ENCODE measurements at regions not wholly inside any gene's neighbourhood (a gene's known extent, or its start where the extent isn't known, plus 50 kb on each side); places are given as distances from the start of the nearest gene placed in this dataset.

DNA sequence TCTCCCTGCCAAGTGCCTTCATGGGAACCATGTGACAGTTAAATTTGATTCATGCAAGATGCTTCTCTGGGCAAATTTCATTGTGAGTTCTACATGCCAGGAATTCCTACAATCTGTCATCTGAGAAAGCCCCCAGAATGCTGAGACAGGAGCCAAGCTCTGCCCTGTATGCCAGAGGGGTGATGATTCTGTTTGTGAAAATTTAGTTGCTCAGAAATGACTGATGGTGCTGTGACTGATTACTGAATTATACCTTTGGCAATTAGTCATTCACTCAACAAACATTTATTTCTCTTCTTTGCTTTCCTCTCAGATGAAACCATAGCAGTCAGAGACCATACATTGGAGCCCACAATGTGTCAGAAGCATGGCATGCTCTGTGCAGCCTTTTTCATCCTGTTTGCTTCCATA is 69.0 kb upstream of the ZBED5 start:
- no peak for TF ChIP-seq POLR2A (IDR thresholded peaks at IDR 0.05)
- TF ChIP-seq, protein P1, sequence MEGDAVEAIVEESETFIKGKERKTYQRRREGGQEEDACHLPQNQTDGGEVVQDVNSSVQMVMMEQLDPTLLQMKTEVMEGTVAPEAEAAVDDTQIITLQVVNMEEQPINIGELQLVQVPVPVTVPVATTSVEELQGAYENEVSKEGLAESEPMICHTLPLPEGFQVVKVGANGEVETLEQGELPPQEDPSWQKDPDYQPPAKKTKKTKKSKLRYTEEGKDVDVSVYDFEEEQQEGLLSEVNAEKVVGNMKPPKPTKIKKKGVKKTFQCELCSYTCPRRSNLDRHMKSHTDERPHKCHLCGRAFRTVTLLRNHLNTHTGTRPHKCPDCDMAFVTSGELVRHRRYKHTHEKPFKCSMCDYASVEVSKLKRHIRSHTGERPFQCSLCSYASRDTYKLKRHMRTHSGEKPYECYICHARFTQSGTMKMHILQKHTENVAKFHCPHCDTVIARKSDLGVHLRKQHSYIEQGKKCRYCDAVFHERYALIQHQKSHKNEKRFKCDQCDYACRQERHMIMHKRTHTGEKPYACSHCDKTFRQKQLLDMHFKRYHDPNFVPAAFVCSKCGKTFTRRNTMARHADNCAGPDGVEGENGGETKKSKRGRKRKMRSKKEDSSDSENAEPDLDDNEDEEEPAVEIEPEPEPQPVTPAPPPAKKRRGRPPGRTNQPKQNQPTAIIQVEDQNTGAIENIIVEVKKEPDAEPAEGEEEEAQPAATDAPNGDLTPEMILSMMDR (IDR thresholded peaks at IDR 0.05) = no peak
- H3K4me3 ChIP-seq (ENCODE audit: low read depth, poor library complexity, severe bottlenecking) = no peak overlapping the region
- intact Hi-C loops (cut with DNase I; ENCODE audit: low total_unique reads) = no loop called here
- peak in 1 of 2 donors; percentile 4 for DNase-seq (ENCODE audit: low spot score in 2 of 2)

DNA sequence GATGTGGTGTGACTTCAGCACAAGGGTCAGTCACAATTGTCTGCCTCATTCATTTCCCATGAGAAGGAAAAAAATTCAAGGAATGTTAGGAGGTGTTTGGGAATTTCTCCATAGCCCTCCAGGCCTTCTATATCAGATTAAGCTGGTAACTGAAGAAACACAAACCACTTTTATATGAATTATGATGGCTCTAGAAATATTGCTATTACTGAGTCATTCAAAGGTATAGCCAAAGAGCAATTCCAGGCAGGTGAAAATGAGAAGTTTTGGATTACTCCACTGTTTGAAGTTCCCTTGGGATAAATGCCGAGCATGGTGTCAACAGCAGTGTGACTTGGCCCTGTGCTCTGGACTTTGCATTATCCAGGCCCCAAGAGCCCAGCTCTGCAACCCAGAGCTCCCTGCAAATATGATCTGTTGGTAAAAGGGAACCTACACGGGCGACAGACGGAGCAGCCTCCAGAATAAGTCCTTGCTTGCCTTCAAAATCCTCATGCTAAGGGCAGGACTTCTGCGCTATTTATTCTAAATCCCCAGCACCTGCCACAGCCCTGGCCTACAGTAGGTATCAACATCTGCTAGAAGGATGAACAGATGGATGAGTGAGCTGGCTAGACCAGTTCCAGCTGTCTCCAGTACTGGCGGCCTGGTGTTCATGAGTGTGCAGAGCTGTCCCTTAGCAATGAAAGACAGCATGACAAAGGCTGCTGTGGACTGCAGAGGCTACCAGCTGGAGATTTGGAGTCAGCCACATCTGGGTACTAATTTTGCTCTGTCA is 67.5 kb upstream of the ZBED5 start:
- 58 to 72% methylated on average over 6 of the region's 6 CpGs for WGBS, 2 donors
- no peak overlapping the region for H3K4me3 ChIP-seq (ENCODE audit: low read depth, poor library complexity, severe bottlenecking)
- peak in 1 of 2 donors; percentile 13 for DNase-seq (ENCODE audit: low spot score in 2 of 2)
- TF ChIP-seq POLR2A (IDR thresholded peaks at IDR 0.05) = no peak
- TF ChIP-seq, protein P1 (IDR thresholded peaks at IDR 0.05) = no peak
- intact Hi-C loops (cut with DNase I; ENCODE audit: low total_unique reads) = no loop called here

DNA sequence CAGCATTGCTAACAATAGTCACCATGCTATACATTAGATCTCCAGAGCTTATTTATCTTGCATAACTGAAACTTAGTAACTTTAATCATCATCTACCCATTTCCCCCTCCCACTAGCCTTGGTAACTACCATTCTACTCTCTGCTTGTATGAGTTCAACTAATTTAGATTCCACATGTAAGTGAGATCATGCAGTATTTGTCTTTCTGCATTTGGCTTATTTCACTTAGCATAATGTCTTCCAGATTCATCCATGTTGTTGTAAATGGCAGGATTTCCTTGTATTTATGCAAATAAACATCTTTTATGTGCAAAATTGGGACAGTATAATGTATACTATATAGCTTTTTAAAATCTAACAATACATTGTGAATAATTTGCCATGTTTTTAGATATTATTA is 66.0 kb upstream of the ZBED5 start:
- H3K4me3 ChIP-seq (ENCODE audit: low read depth, poor library complexity, severe bottlenecking) = no peak overlapping the region
- intact Hi-C loops (cut with DNase I; ENCODE audit: low total_unique reads) = no loop called here
- DNase-seq (ENCODE audit: low spot score in 2 of 2) = no peak
- TF ChIP-seq, protein P1 (IDR thresholded peaks at IDR 0.05) = no peak
- no peak for TF ChIP-seq POLR2A (IDR thresholded peaks at IDR 0.05)

DNA sequence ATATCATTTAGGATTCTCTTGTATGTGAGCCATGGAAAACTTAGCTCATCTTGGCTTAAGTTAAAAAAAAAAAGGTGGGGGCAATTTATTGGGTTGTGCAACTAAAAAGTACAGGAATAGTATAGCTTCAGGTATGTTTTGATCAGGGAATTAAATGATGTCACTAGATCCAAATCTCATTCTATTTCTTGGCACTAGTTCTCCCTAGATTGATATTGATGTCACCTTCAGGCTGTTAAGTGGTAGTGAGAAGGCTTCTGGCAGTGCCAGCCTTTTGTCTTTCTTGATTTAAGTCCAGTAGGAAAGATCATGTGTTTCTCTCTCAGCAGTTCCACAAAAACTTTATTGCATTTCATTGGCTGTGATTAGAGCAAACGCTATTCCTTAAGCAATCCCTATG is 65.0 kb upstream of the ZBED5 start:
- DNase-seq (ENCODE audit: low spot score in 2 of 2) = no peak
- TF ChIP-seq POLR2A (IDR thresholded peaks at IDR 0.05) = no peak
- TF ChIP-seq, protein P1 (IDR thresholded peaks at IDR 0.05) = no peak
- no peak overlapping the region for H3K4me3 ChIP-seq (ENCODE audit: low read depth, poor library complexity, severe bottlenecking)
- WGBS, 2 donors = 26 to 39% methylated on average over 1 of the region's 1 CpG
- intact Hi-C loops (cut with DNase I; ENCODE audit: low total_unique reads) = no loop called here

DNA sequence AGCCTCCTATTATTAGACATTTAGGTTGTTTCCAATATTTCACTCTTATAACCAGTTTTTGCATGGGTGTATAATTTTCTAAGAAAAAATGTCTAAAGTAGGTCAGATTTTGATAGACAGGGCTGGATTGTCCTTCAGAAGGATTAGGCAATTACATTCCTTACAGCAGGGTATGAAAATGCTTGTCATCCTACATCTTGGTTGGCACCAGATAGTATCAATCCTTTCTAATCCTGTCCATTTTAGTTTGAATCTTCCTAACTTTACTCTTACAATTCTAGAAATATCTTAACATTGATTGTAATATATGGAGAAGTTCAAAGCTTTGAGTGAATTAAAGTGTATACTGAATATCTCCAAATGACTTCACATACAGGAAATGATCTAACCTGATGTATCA is 63.0 kb upstream of the ZBED5 start:
- no peak for DNase-seq (ENCODE audit: low spot score in 2 of 2)
- intact Hi-C loops (cut with DNase I; ENCODE audit: low total_unique reads) = no loop called here
- TF ChIP-seq, protein P1 (IDR thresholded peaks at IDR 0.05) = no peak
- no peak for TF ChIP-seq POLR2A (IDR thresholded peaks at IDR 0.05)
- no peak overlapping the region for H3K4me3 ChIP-seq (ENCODE audit: low read depth, poor library complexity, severe bottlenecking)

DNA sequence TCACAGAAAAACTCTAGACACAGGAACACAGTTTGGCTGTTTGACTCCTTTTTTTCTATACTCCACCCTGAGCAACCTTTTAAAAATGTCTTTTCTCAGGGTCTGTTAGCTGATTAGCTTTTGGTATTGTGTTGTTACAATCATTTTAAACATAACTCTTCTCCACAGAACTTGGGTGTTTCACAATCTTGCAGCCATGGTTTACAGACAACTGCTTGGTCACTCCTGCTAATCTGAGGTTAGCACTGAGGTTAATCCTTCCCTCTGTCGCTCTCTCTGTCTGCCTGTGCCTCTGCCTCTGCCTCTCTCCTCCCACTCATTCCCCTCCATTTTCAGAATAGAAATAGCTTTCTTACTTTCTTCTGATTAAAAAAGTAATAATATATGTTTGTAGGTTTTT is 62.4 kb upstream of the ZBED5 start:
- 83 to 84% methylated on average over 1 of the region's 1 CpG for WGBS, 2 donors
- intact Hi-C loops (cut with DNase I; ENCODE audit: low total_unique reads) = no loop called here
- TF ChIP-seq, protein P1 (IDR thresholded peaks at IDR 0.05) = no peak
- TF ChIP-seq POLR2A (IDR thresholded peaks at IDR 0.05) = no peak
- no peak overlapping the region for H3K4me3 ChIP-seq (ENCODE audit: low read depth, poor library complexity, severe bottlenecking)
- DNase-seq (ENCODE audit: low spot score in 2 of 2) = no peak
